IMR-90 (cell line): ENCODE measurements at regions not wholly inside any gene's neighbourhood (a gene's known extent, or its start where the extent isn't known, plus 50 kb on each side); places are given as distances from the start of the nearest gene placed in this dataset.

Experiments used
- ATAC-seq: fragments of 200-7000 bp; cut with Tn5 transposase; 2 replicates; pipeline ENCODE4 v1.9.1; 2020; ENCODE audit warnings: low read depth, mild to moderate bottlenecking, moderate library complexity
- BruUV-seq: library from RNA; stranded (reverse); fragments of 400-500 nt; replicated peaks from 2 replicates; lab custom pipeline; 2021; lab: Mats Ljungman, UMichigan
- CTCF ChIA-PET: fragments of 300-600 bp; formaldehyde crosslinking; extraction: SDS; loops from one replicate; lab custom pipeline; 2021; ENCODE audit warnings: antibody characterized with exemption; lab: Yijun Ruan, JAX
- POLR2A ChIA-PET: fragments of 300-600 bp; sonication (Branson Sonifier 250); formaldehyde crosslinking; loops from one replicate; lab custom pipeline; 2022; ENCODE audit warnings: antibody characterized with exemption; ENCODE audit not compliant: unreplicated experiment; lab: Charles Lee
- DNase-seq: peaks from one replicate; pipeline ENCODE4 v3.0.0; 2013
- H2AFZ ChIP-seq: replicated peaks from 2 replicates; pipeline ENCODE3; 2013; ENCODE audit warnings: low read length, mild to moderate bottlenecking; ENCODE audit not compliant: poor library complexity
- H2AK5ac ChIP-seq: 2 replicates; pipeline ENCODE4 v1.6.1; 2013; ENCODE audit warnings: low read depth, low read length, inconsistent platforms
- H2AK9ac ChIP-seq: replicated peaks from 2 replicates; pipeline ENCODE3; 2013; ENCODE audit warnings: mild to moderate bottlenecking, low read depth, low read length, moderate library complexity; ENCODE audit not compliant: poor library complexity
- H2BK120ac ChIP-seq: 2 replicates; pipeline ENCODE4 v1.6.1; 2013; ENCODE audit warnings: low read depth, low read length, inconsistent platforms
- H2BK15ac ChIP-seq: 3 replicates; pipeline ENCODE4 v1.6.1; 2013; ENCODE audit warnings: low read depth, low read length, inconsistent platforms
- H2BK20ac ChIP-seq: 2 replicates; pipeline ENCODE4 v1.6.1; 2013; ENCODE audit warnings: low read depth, mild to moderate bottlenecking, inconsistent platforms, low read length, moderate library complexity
- H2BK5ac ChIP-seq: 2 replicates; pipeline ENCODE4 v1.6.1; 2013; ENCODE audit warnings: mild to moderate bottlenecking, low read depth, low read length, inconsistent platforms; ENCODE audit not compliant: poor library complexity, severe bottlenecking
- H3K14ac ChIP-seq: replicated peaks from 2 replicates; pipeline ENCODE4 v1.6.1; 2013; ENCODE audit warnings: low read depth, low read length, inconsistent platforms
- H3K18ac ChIP-seq: 2 replicates; pipeline ENCODE4 v1.6.1; 2013; ENCODE audit warnings: low read depth, low read length, control low read depth
- H3K23ac ChIP-seq: 2 replicates; pipeline ENCODE4 v1.6.1; 2013; ENCODE audit warnings: low read depth, low read length, inconsistent platforms
- H3K27ac ChIP-seq: 2 replicates; pipeline ENCODE4 v1.5.1; 2013; ENCODE audit warnings: mild to moderate bottlenecking, control low read depth, low read length; ENCODE audit not compliant: insufficient read depth
- H3K27me3 ChIP-seq: 2 replicates; pipeline ENCODE4 v1.6.1; 2013; ENCODE audit warnings: low read length; ENCODE audit not compliant: control insufficient read depth, insufficient read depth
- H3K36me3 ChIP-seq: 2 replicates; pipeline ENCODE4 v1.6.1; 2013; ENCODE audit warnings: low read length, mixed read lengths; ENCODE audit not compliant: control insufficient read depth, insufficient read depth
- H3K4ac ChIP-seq: 2 replicates; pipeline ENCODE4 v1.6.1; 2013; ENCODE audit warnings: low read depth, low read length, inconsistent platforms
- H3K4me1 ChIP-seq: 2 replicates; pipeline ENCODE4 v1.6.1; 2013; ENCODE audit warnings: low read length, mixed read lengths; ENCODE audit not compliant: control insufficient read depth, insufficient read depth
- H3K4me2 ChIP-seq: 2 replicates; pipeline ENCODE4 v1.6.1; 2013; ENCODE audit warnings: low read depth, mild to moderate bottlenecking, control low read depth, low read length, moderate library complexity
- H3K4me3 ChIP-seq: 2 replicates; pipeline ENCODE4 v1.5.1; 2013; ENCODE audit warnings: low read depth, mild to moderate bottlenecking, control low read depth, low read length, moderate library complexity; ENCODE audit not compliant: insufficient read depth
- H3K56ac ChIP-seq: 2 replicates; pipeline ENCODE4 v1.6.1; 2013; ENCODE audit warnings: low read length, inconsistent platforms; ENCODE audit not compliant: insufficient read depth; ENCODE audit errors: extremely low read depth
- H3K79me1 ChIP-seq, 2 experiments: 2 replicates each; pipeline ENCODE4 v1.6.1; 2013; ENCODE audit warnings: low read length in 2 of 2, inconsistent platforms in 1 of 2, low read depth in 1 of 2
- H3K9ac ChIP-seq: 2 replicates; pipeline ENCODE4 v1.6.1; 2013; ENCODE audit warnings: low read depth, low read length, control low read depth
- H3K9me1 ChIP-seq: 2 replicates; pipeline ENCODE4 v1.6.1; 2013; ENCODE audit warnings: low read length, inconsistent platforms; ENCODE audit not compliant: insufficient read depth
- H3K9me3 ChIP-seq: 2 replicates; pipeline ENCODE4 v1.6.1; 2013; ENCODE audit warnings: low read length; ENCODE audit not compliant: control insufficient read depth, insufficient read depth
- H4K20me1 ChIP-seq: 2 replicates; pipeline ENCODE4 v1.6.1; 2013; ENCODE audit warnings: low read length, inconsistent platforms; ENCODE audit not compliant: insufficient read depth
- H4K5ac ChIP-seq: 2 replicates; pipeline ENCODE4 v1.6.1; 2013; ENCODE audit warnings: mild to moderate bottlenecking, low read depth, low read length, control low read depth
- H4K8ac ChIP-seq, 2 experiments: 2 replicates each; pipeline ENCODE4 v1.6.1; 2013; ENCODE audit warnings: low read depth in 2 of 2, low read length in 2 of 2, control low read depth in 1 of 2, inconsistent platforms in 1 of 2
- H4K91ac ChIP-seq: 2 replicates; pipeline ENCODE4 v1.6.1; 2013; ENCODE audit warnings: low read depth, low read length, inconsistent platforms; ENCODE audit not compliant: insufficient read depth
- CEBPB ChIP-seq: IDR thresholded peaks from 2 replicates; pipeline ENCODE4 v1.6.1; 2012; ENCODE audit warnings: low read depth, low read length, improper control_type of control experiment
- CHD1 ChIP-seq: IDR thresholded peaks from 2 replicates; pipeline ENCODE4 v1.6.1; 2012; ENCODE audit warnings: low read depth, low read length, improper control_type of control experiment
- ELK1 ChIP-seq: fragments of 150-350 bp; IDR thresholded peaks from 2 replicates; pipeline ENCODE4 v1.6.1; 2016; ENCODE audit warnings: low read depth, mild to moderate bottlenecking, low read length, moderate library complexity, borderline replicate concordance
- FOS ChIP-seq: fragments of 150-350 bp; IDR thresholded peaks from 2 replicates; pipeline ENCODE4 v1.6.1; 2016; ENCODE audit warnings: low read depth, low read length
- NFE2L2 ChIP-seq: fragments of 150-350 bp; IDR thresholded peaks from 2 replicates; pipeline ENCODE4 v1.6.1; 2016; ENCODE audit warnings: low read depth, mild to moderate bottlenecking, low read length
- RAD21 ChIP-seq: IDR thresholded peaks from 2 replicates; pipeline ENCODE4 v1.6.1; 2012; ENCODE audit warnings: low read length, improper control_type of control experiment
- SMC3 ChIP-seq: fragments of 150-350 bp; IDR thresholded peaks from 2 replicates; pipeline ENCODE4 v1.6.1; 2016; ENCODE audit warnings: low read depth, mild to moderate bottlenecking, antibody characterized with exemption, low read length, moderate library complexity
- WGBS, 2 experiments: methylation state at CpG; one replicate each; pipeline versions ENCODE4 v1.1.5 to v1.1.7; 2013; ENCODE audit warnings: missing lambda C conversion rate in 2 of 2; ENCODE audit not compliant: insufficient read length in 1 of 2; ENCODE audit errors: extremely low coverage in 2 of 2; 5-methylcytosine and 5-hydroxymethylcytosine counted together
- dilution Hi-C: fragments of 300-500 bp; cut with HindIII; formaldehyde crosslinking; loops from one replicate; pipeline ENCODE4 v1.14.3; 2018; ENCODE audit warnings: low sequenced_read_pairs; ENCODE audit not compliant: unreplicated experiment
- in situ Hi-C: fragments of 300-500 bp; cut with MboI; formaldehyde crosslinking; loops from 3 replicates; pipeline ENCODE4 v1.14.3; 2019; ENCODE audit warnings: low sequenced_read_pairs, inconsistent platforms, mixed read lengths
- intact Hi-C: fragments of 100-400 bp; cut with micrococcal nuclease; formaldehyde crosslinking; loops from 2 replicates; pipeline ENCODE4 v1.10.0; 2022

- in situ Hi-C loops (no loop called here), dilution Hi-C loops (no loop called here), intact Hi-C loops (no loop called here)
- Histone ChIP-seq H3K27ac (no peak overlapping the region), H3K27me3 (no peaks in the 10 kb centered on the region), H3K4me3 (no peak overlapping the region), H3K9me3 (0 out of 2 replicates have a peak, but pooled peaks cover 4% of the 10 kb centered on the region), H3K56ac (no peak overlapping the region), H3K18ac (no peak overlapping the region), H2BK5ac (no peak overlapping the region), H4K8ac (no peak overlapping the region), H3K14ac (no peak overlapping the region), H3K79me1 (no peaks in the 10 kb centered on the region), H3K4me1 (no peaks in the 10 kb centered on the region), H2BK20ac (no peak overlapping the region), H3K9me1 (no peaks in the 10 kb centered on the region), H2AFZ (no peak overlapping the region), H3K4me2 (no peak overlapping the region), H3K23ac (no peak overlapping the region), H3K4ac (no peak overlapping the region), H2AK9ac (no peak overlapping the region), H2AK5ac (no peak overlapping the region), H2BK120ac (no peak overlapping the region), H4K5ac (no peak overlapping the region), H4K20me1 (no peaks in the 10 kb centered on the region), H3K9ac (no peak overlapping the region), H3K36me3 (no peaks in the 10 kb centered on the region), H4K91ac (no peak overlapping the region), H2BK15ac (no peak overlapping the region)
- TF ChIP-seq CEBPB (no peak), RAD21 (no peak), CHD1 (no peak), FOS (no peak), NFE2L2 (no peak), ELK1 (no peak), SMC3 (no peak)
- no CpG with 5 or more reads among the region's 1 CpG for WGBS, 2 experiments
- no peak for DNase-seq
- ChIA-PET POLR2A (no interaction called here), CTCF (no interaction called here)
- no peak for ATAC-seq
- no TSS peak for BruUV-seq
These were observed 1126.6 kb downstream of the NAALADL2 start for GRCh38 chr3:175985781-175986180.
